Epithelial cell of proximal tubule (primary cell): ENCODE measurements at regions not wholly inside any gene's neighbourhood (a gene's known extent, or its start where the extent isn't known, plus 50 kb on each side); places are given as distances from the start of the nearest gene placed in this dataset.

Experiments
- DNase-seq: peaks from one replicate; pipeline ENCODE4 v3.0.0-alpha.2; 2011; ENCODE audit warnings: low read depth
- H3K4me3 ChIP-seq: 2 replicates; pipeline ENCODE4 v1.5.1; 2011; ENCODE audit warnings: low read depth, mild to moderate bottlenecking, low read length
- CTCF ChIP-seq: conservative IDR thresholded peaks from 2 replicates; pipeline ENCODE4 v1.5.1; 2012; ENCODE audit warnings: low read depth, mild to moderate bottlenecking, low read length

- TF ChIP-seq CTCF: no peak
- H3K4me3 ChIP-seq: no peak overlapping the region
- no peak for DNase-seq
These were observed 95.7 kb upstream of the PSMD7 start for GRCh38 chr16:74200921-74201320.

- DNase-seq: no peak
- TF ChIP-seq CTCF: no peak
- no peak overlapping the region for H3K4me3 ChIP-seq
These were observed 96.8 kb upstream of the PSMD7 start for GRCh38 chr16:74199842-74200124.

- DNase-seq: no peak
- H3K4me3 ChIP-seq: no peak overlapping the region
- TF ChIP-seq CTCF: no peak
These were observed 97.4 kb upstream of the PSMD7 start for GRCh38 chr16:74199066-74199841.

- no peak overlapping the region for H3K4me3 ChIP-seq
- no peak for TF ChIP-seq CTCF
- no peak for DNase-seq
These were observed 104.3 kb upstream of the PSMD7 start for GRCh38 chr16:74192281-74192797.

- no peak for DNase-seq
- H3K4me3 ChIP-seq: no peak overlapping the region
- no peak for TF ChIP-seq CTCF
These were observed 106.3 kb upstream of the PSMD7 start for GRCh38 chr16:74190292-74190691.

GRCh38 chr16:74188856-74189255, 107.8 kb upstream of the PSMD7 start:
- DNase-seq: no peak
- H3K4me3 ChIP-seq: no peak overlapping the region
- no peak for TF ChIP-seq CTCF

GRCh38 chr16:74186561-74186971, 110.0 kb upstream of the PSMD7 start:
- TF ChIP-seq CTCF: no peak
- no peak overlapping the region for H3K4me3 ChIP-seq
- DNase-seq: no peak
